Mesenchymal stem cell (in vitro differentiated cells and primary cell): ENCODE measurements at regions not wholly inside any gene's neighbourhood (a gene's known extent, or its start where the extent isn't known, plus 50 kb on each side); places are given as distances from the start of the nearest gene placed in this dataset.

Source experiments
- DNase-seq: peaks from one replicate; pipeline ENCODE4 v3.0.0-alpha.2; 2013
- H2AFZ ChIP-seq: one replicate; pipeline ENCODE4 v1.6.1; 2013; ENCODE audit warnings: low read depth, mild to moderate bottlenecking, control low read depth, inconsistent platforms, low read length, moderate library complexity
- H2AK5ac ChIP-seq: 2 replicates; pipeline ENCODE4 v1.6.1; 2013; ENCODE audit warnings: low read length, moderate library complexity, mild to moderate bottlenecking, inconsistent platforms; ENCODE audit not compliant: severe bottlenecking
- H2BK120ac ChIP-seq: one replicate; pipeline ENCODE4 v1.6.1; 2013; ENCODE audit warnings: low read depth, mild to moderate bottlenecking, inconsistent platforms, low read length, moderate library complexity
- H2BK12ac ChIP-seq, 2 experiments: one replicate each; pipeline ENCODE4 v1.6.1; 2013; ENCODE audit warnings: inconsistent platforms in 2 of 2, low read length in 2 of 2, mild to moderate bottlenecking in 2 of 2, moderate library complexity in 2 of 2, control low read depth in 1 of 2
- H2BK15ac ChIP-seq: one replicate; pipeline ENCODE4 v1.6.1; 2013; ENCODE audit warnings: mild to moderate bottlenecking, low read depth, inconsistent platforms; ENCODE audit not compliant: poor library complexity, severe bottlenecking
- H2BK5ac ChIP-seq: 2 replicates; pipeline ENCODE4 v1.6.1; 2013; ENCODE audit warnings: low read depth, mild to moderate bottlenecking, low read length, control low read depth, inconsistent platforms; ENCODE audit not compliant: poor library complexity, severe bottlenecking
- H3K14ac ChIP-seq, 2 experiments: one replicate each; pipeline ENCODE4 v1.6.1; 2013; ENCODE audit warnings: inconsistent platforms in 2 of 2, low read length in 2 of 2, control low read depth in 1 of 2, mild to moderate bottlenecking in 1 of 2, moderate library complexity in 1 of 2
- H3K18ac ChIP-seq, 2 experiments: one replicate each; pipeline ENCODE4 v1.6.1; 2013; ENCODE audit warnings: inconsistent platforms in 2 of 2, low read length in 2 of 2, control low read depth in 1 of 2, low read depth in 1 of 2, mild to moderate bottlenecking in 1 of 2
- H3K23ac ChIP-seq, 2 experiments: one replicate each; pipeline ENCODE4 v1.6.1; 2013; ENCODE audit warnings: inconsistent platforms in 2 of 2, low read length in 2 of 2, mild to moderate bottlenecking in 2 of 2, moderate library complexity in 2 of 2, control low read depth in 1 of 2
- H3K27ac ChIP-seq: 2 replicates; pipeline ENCODE4 v1.5.1; 2013; ENCODE audit warnings: mild to moderate bottlenecking, moderate library complexity, low read length, control low read depth, inconsistent platforms; ENCODE audit not compliant: poor library complexity, severe bottlenecking
- H3K27me3 ChIP-seq, 2 experiments: 2 replicates each; pipeline versions ENCODE4 v1.6.1 to v1.7.0; 2013; ENCODE audit warnings: low read length in 2 of 2, mild to moderate bottlenecking in 2 of 2, moderate library complexity in 2 of 2, control low read depth in 1 of 2, inconsistent platforms in 1 of 2; ENCODE audit not compliant: control insufficient read depth in 1 of 2, insufficient read depth in 1 of 2
- H3K36me3 ChIP-seq, 2 experiments: 2 replicates each; pipeline versions ENCODE4 v1.6.1 to v1.7.0; 2013; ENCODE audit warnings: low read length in 2 of 2, control low read depth in 1 of 2, inconsistent platforms in 1 of 2, low read depth in 1 of 2, mild to moderate bottlenecking in 1 of 2; ENCODE audit not compliant: insufficient read depth in 2 of 2, control insufficient read depth in 1 of 2
- H3K4ac ChIP-seq, 2 experiments: one replicate each; pipeline ENCODE4 v1.6.1; 2013; ENCODE audit warnings: inconsistent platforms in 2 of 2, low read length in 2 of 2, mild to moderate bottlenecking in 2 of 2, moderate library complexity in 2 of 2, control low read depth in 1 of 2, low read depth in 1 of 2
- H3K4me1 ChIP-seq: 2 replicates; pipeline ENCODE4 v1.6.1; 2013; ENCODE audit warnings: low read depth, low read length, control low read depth; ENCODE audit not compliant: control insufficient read depth, insufficient read depth
- H3K4me2 ChIP-seq: 2 replicates; pipeline ENCODE4 v1.6.1; 2013; ENCODE audit warnings: low read length, mild to moderate bottlenecking, inconsistent platforms; ENCODE audit not compliant: poor library complexity, severe bottlenecking
- H3K4me3 ChIP-seq, 2 experiments: 2 replicates each; pipeline versions ENCODE4 v1.5.1 to v1.7.0; 2013; ENCODE audit warnings: low read length in 2 of 2, mild to moderate bottlenecking in 2 of 2, control low read depth in 1 of 2, low read depth in 1 of 2; ENCODE audit not compliant: insufficient read depth in 1 of 2
- H3K79me1 ChIP-seq: replicated peaks from 2 replicates; pipeline ENCODE4 v1.6.1; 2013; ENCODE audit warnings: mild to moderate bottlenecking, control low read depth, low read length, inconsistent platforms; ENCODE audit not compliant: poor library complexity, severe bottlenecking
- H3K9ac ChIP-seq: 2 replicates; pipeline ENCODE4 v1.7.0; 2013; ENCODE audit warnings: mild to moderate bottlenecking, low read length, moderate library complexity
- H3K9me3 ChIP-seq: 2 replicates; pipeline ENCODE4 v1.7.0; 2013; ENCODE audit warnings: mild to moderate bottlenecking, low read length; ENCODE audit not compliant: control insufficient read depth
- H4K8ac ChIP-seq: one replicate; pipeline ENCODE4 v1.6.1; 2013; ENCODE audit warnings: inconsistent platforms, mild to moderate bottlenecking, low read length, moderate library complexity
- H4K91ac ChIP-seq: one replicate; pipeline ENCODE4 v1.6.1; 2013; ENCODE audit warnings: mild to moderate bottlenecking, low read length, inconsistent platforms
- WGBS: methylation state at CpG from one replicate; pipeline ENCODE4 v1.1.7; 2013; ENCODE audit warnings: mixed read lengths; 5-methylcytosine and 5-hydroxymethylcytosine counted together

DNA sequence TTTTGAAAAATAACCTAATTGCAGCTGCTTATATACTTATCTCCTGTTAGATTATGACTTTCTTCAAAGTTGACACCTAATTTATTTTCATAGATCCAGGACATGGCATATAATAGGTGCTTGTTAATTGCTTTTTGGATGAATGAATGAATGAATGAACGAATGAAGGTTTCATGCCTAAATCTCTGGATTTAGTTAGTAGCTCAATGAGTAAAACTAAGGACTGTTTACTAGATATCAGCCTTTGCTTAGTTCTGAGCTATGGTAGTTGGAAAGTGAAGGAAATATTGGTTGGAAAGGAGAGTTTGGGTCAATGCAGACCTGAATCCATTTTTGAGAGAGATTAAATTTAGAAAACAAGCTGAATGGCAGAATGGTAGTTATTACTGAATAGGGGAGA, 160.4 kb upstream of the SGO1 start:
- no peaks in the 10 kb centered on the region for H3K9me3 ChIP-seq
- H2BK5ac ChIP-seq, result no peak overlapping the region
- H3K4me2 ChIP-seq, result no peak overlapping the region
- no peak overlapping the region for H3K9ac ChIP-seq
- H2BK12ac ChIP-seq, result no peak overlapping the region
- H2AFZ ChIP-seq, result no peak overlapping the region
- no peak overlapping the region for H2BK15ac ChIP-seq
- H3K4ac ChIP-seq, result no peak overlapping the region
- H2AK5ac ChIP-seq, result no peak overlapping the region
- no peak overlapping the region for H3K14ac ChIP-seq
- no peaks in the 10 kb centered on the region for H3K79me1 ChIP-seq
- no peak overlapping the region for H4K91ac ChIP-seq
- H3K4me1 ChIP-seq, result no peaks in the 10 kb centered on the region
- H2BK120ac ChIP-seq, result no peak overlapping the region
- H3K18ac ChIP-seq, result no peak overlapping the region
- no peaks in the 10 kb centered on the region for H3K27me3 ChIP-seq
- H3K23ac ChIP-seq, result no peak overlapping the region
- H3K36me3 ChIP-seq, result no peaks in the 10 kb centered on the region
- WGBS, result 63% methylated on average over 1 of the region's 1 CpG
- H3K4me3 ChIP-seq, result no peak overlapping the region
- no peak for DNase-seq
- no peak overlapping the region for H4K8ac ChIP-seq
- no peak overlapping the region for H3K27ac ChIP-seq

DNA sequence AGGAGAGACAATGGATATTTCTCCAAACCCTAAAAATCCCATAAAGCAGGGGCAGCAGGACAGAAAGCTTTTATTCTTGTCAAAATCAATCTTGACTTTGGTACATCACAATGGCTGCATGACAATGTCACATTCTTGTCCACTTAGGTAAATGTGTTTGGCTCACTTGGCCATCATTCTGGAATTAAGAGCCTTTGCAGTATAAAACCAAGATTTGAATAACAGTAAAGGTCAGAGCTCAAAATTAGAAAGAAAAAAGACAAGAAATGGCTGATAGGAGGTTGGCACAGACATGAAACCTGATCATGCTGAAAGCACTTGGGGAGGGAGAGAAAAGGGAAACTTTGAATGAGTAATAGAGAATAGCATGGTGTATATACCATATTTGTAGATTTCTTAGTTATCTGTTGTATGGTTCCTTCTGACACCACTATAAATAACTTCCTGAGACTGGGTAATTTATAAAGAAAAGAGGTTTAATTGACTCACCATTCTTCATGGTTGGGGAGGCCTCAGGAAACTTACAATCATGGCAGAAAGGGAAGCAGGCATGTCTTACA, 158.5 kb upstream of the SGO1 start:
- no peak overlapping the region for H3K23ac ChIP-seq
- no peak overlapping the region for H4K8ac ChIP-seq
- no peak overlapping the region for H2BK12ac ChIP-seq
- no peak overlapping the region for H3K27ac ChIP-seq
- H3K79me1 ChIP-seq, result no peaks in the 10 kb centered on the region
- no peak overlapping the region for H3K18ac ChIP-seq
- H3K4ac ChIP-seq, result no peak overlapping the region
- H2BK120ac ChIP-seq, result no peak overlapping the region
- H4K91ac ChIP-seq, result no peak overlapping the region
- no peak for DNase-seq
- no peaks in the 10 kb centered on the region for H3K9me3 ChIP-seq
- H3K4me1 ChIP-seq, result no peaks in the 10 kb centered on the region
- H2BK15ac ChIP-seq, result no peak overlapping the region
- no peaks in the 10 kb centered on the region for H3K27me3 ChIP-seq
- no peak overlapping the region for H3K9ac ChIP-seq
- no peak overlapping the region for H3K4me3 ChIP-seq
- no peak overlapping the region for H2AFZ ChIP-seq
- no peak overlapping the region for H3K14ac ChIP-seq
- no peak overlapping the region for H2AK5ac ChIP-seq
- no peak overlapping the region for H2BK5ac ChIP-seq
- H3K4me2 ChIP-seq, result no peak overlapping the region
- H3K36me3 ChIP-seq, result no peaks in the 10 kb centered on the region

DNA sequence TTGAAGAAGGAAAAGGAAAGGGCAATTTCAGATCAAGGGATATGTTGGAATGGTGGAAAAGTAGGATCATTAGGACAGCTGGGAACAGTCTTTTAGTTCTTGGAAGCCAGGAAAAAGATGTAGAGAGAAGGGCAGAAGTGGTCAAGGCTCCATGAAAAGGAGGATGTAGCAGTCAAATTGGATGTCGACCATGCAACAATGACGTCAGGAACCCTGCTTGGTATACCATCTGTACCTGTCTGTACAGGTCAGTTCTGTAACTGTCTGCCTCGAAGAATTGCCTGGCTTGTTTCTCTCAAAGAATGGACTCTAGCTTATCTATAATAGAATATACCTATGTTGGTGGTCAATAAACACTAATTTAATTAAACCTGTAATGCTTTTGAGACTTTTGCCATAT, 157.8 kb upstream of the SGO1 start:
- Histone ChIP-seq H4K91ac (no peak overlapping the region), H3K9ac (no peak overlapping the region), H4K8ac (no peak overlapping the region), H2BK120ac (no peak overlapping the region), H3K27ac (no peak overlapping the region), H3K4me3 (no peak overlapping the region), H3K27me3 (no peaks in the 10 kb centered on the region), H3K9me3 (no peaks in the 10 kb centered on the region), H2AK5ac (no peak overlapping the region), H2BK12ac (no peak overlapping the region), H2AFZ (no peak overlapping the region), H2BK5ac (no peak overlapping the region), H3K4ac (no peak overlapping the region), H3K79me1 (no peaks in the 10 kb centered on the region), H2BK15ac (no peak overlapping the region), H3K4me2 (no peak overlapping the region), H3K18ac (no peak overlapping the region), H3K4me1 (no peaks in the 10 kb centered on the region), H3K23ac (no peak overlapping the region), H3K14ac (no peak overlapping the region), H3K36me3 (no peaks in the 10 kb centered on the region)
- no peak for DNase-seq
- WGBS, result 88% methylated on average over 2 of the region's 3 CpGs

DNA sequence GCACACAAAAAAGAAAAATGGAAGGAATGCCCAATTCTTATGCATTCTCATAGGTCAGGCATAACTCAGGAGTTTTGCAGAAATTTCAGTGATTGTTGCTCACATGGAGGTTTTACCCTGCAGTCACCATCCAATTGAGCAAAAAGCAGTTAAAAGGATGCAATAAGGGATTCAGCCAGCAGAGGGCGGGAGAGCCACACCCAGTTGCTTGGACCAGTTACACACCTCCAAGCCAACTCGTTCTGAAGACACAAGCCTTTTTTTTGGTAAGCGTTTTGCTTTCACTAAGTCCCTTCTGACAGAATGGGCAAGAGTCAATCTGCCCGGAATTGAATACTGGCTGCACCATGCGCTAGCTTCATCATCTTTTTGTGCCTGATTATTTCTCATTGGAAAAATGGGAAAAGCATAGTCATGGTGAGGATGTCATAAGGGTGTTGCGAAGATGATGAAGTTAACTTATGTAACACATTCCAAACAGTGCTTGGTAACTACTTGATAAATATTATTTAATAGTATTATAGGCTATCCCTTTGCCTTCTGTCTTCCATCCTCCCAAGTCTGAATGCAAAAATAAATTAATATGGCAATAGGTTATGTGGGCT, 154.4 kb upstream of the SGO1 start:
- no peak overlapping the region for H2AFZ ChIP-seq
- H3K4ac ChIP-seq, result no peak overlapping the region
- H3K4me1 ChIP-seq, result no peaks in the 10 kb centered on the region
- peak overlapping the region; percentile 3 for H3K9ac ChIP-seq
- H2BK120ac ChIP-seq, result no peak overlapping the region
- no peak overlapping the region for H2BK12ac ChIP-seq
- H3K4me3 ChIP-seq, result peak overlapping the region in 1 of 2 experiments; percentile 45
- H4K8ac ChIP-seq, result no peak overlapping the region
- no peaks in the 10 kb centered on the region for H3K9me3 ChIP-seq
- 7% methylated on average over 5 of the region's 6 CpGs for WGBS
- no peaks in the 10 kb centered on the region for H3K79me1 ChIP-seq
- H2BK15ac ChIP-seq, result no peak overlapping the region
- H3K18ac ChIP-seq, result no peak overlapping the region
- H3K14ac ChIP-seq, result no peak overlapping the region
- no peak overlapping the region for H3K4me2 ChIP-seq
- H2BK5ac ChIP-seq, result no peak overlapping the region
- no peak overlapping the region for H3K27ac ChIP-seq
- H3K36me3 ChIP-seq, result no peaks in the 10 kb centered on the region
- H2AK5ac ChIP-seq, result no peak overlapping the region
- peak; percentile 52 for DNase-seq
- H4K91ac ChIP-seq, result no peak overlapping the region
- H3K23ac ChIP-seq, result no peak overlapping the region
- H3K27me3 ChIP-seq, result no peaks in the 10 kb centered on the region
